GM21526 (cell line): ENCODE measurements at regions not wholly inside any gene's neighbourhood (a gene's known extent, or its start where the extent isn't known, plus 50 kb on each side); places are given as distances from the start of the nearest gene placed in this dataset.
"Not testable (repeated sequence)": the region's sequence is repeated elsewhere in the genome, so short reads cannot be mapped to it uniquely, and the experiment has no call there.

Experiments used
- ATAC-seq: cut with Tn5 transposase; IDR thresholded peaks from one replicate; pipeline ENCODE4 v1.9.1; 2021; ENCODE audit warnings: moderate library complexity; ENCODE audit not compliant: unreplicated experiment, low FRiP score

DNA sequence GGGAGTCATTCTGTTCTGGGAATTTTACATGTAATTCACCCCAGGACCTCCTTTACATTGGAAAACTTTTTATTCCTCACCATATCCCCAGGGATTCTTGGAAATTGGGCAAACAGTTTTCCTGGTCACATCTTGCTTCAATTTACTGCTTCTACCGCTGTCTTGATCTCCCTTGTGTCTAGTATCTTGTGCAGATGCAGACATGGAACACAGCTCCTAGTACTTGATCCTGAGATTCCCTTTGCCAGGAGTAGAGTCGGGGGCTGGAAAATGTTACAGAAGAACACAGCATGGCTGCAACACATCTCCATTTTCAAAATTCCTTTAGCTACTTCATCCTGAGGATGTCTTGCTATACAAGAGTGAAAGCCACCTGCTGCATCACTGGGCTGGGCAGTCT, 472.8 kb downstream of the PLCL1 start:
- no peak for ATAC-seq

DNA sequence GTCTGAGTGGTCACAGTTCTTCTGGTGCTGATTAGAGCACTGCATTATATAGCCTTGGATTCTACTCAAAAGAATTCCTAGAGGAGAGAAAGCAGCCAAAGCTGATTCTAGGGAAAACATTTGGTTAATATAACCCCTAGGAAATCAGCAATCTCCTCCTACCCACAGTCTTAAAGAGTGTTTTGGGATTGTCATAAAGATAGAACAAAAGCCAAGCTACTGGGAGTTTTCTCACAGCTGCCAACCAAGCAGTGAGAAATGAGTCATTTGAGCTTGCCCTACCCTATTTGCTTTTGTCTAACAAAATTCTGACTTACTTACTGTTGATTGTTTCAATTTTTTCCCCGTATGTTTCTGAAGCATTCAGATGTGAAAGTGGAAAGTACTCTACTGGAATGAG, 469.3 kb downstream of the PLCL1 start:
- ATAC-seq, result no peak

DNA sequence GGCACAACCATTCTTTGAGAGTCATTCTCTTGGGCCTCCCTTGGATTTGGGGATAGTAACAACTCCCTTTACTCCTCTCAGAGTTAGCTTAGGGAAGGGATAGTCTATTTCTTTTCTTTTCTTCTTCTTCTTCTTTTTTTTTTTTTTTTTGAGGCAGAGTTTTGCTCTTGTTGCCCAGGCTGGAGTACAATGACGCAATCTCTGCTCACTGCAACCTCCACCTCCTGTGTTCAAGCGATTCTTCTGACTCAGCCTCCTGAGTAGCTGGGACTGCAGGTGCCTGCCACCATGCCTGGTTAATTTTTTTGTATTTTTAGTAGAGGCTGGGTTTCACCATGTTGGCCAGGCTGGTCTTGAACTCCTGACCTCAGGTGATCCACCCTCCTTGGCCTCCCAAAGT, 465.8 kb downstream of the PLCL1 start:
- ATAC-seq, result not testable (repeated sequence)

- no peak for ATAC-seq
Measured at GRCh38 chr2:198268519-198268918, 464.1 kb downstream of the PLCL1 start.

- ATAC-seq, result no peak
Measured at GRCh38 chr2:198259496-198259895, 455.1 kb downstream of the PLCL1 start.

- ATAC-seq, result no peak
Measured at GRCh38 chr2:198254536-198255090, 450.2 kb downstream of the PLCL1 start.

DNA sequence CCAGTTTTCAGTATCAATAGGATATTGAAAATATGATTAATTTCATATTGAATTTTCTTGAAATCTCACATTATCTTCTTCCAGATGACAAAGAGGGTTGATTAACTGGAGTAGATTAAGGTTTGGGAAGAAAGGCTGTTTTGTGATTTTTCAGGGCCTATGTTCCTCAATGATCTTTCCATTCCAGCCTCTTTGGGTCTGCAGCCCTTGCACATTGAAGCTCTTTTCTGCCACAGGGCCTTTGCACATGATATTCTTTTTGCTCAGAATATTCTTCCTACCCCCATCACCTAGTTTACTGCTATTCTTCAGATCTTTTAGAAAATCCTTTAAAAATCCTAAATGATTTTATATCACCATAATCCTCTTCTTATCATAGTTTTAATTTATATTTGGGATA, 449.6 kb downstream of the PLCL1 start:
- no peak for ATAC-seq

GRCh38 chr2:198252472-198252871, 448.1 kb downstream of the PLCL1 start:
- ATAC-seq, result no peak

GRCh38 chr2:198242093-198242492, 437.7 kb downstream of the PLCL1 start:
- ATAC-seq, result no peak

GRCh38 chr2:198238429-198238828, 434.0 kb downstream of the PLCL1 start:
- ATAC-seq, result no peak

DNA sequence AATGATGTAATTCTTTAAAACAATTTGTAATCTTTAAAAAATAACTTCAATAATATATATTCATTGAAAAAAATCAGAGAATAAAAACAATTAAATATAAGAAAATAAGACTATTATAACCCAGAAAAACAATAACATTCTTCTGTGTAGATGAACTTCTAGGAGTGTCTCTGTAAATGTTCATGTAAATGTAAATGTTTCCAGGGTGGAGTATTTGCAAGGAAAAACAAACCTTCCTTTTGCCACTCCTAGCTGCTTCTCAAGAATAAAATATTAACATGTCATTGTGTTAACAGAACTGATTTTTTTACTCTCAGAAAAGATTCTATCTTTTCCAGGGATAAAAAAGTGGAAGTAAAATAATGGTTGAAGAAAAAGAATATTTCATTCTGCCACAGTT, 431.9 kb downstream of the PLCL1 start:
- ATAC-seq, result no peak

DNA sequence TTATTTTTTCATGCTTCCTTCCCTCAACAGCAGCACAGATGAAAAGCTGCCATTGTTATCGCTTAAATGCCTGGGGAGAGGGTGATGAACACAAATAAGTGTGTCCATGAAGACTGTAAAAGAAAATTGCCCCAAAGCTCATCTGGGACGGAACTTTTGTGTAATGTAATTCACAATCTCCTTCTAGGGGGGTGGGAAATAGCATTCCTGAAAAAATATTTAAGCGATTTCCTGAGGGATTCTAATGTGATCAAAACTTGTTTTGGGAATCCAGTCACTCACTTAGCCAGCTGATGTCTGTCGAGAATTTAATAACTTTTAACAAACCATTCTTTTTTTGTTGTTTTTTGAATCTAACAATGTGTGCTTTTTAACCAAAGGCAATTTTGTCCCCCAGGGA, 427.9 kb downstream of the PLCL1 start:
- ATAC-seq, result no peak

GRCh38 chr2:198231562-198231961, 427.2 kb downstream of the PLCL1 start:
- ATAC-seq, result no peak

DNA sequence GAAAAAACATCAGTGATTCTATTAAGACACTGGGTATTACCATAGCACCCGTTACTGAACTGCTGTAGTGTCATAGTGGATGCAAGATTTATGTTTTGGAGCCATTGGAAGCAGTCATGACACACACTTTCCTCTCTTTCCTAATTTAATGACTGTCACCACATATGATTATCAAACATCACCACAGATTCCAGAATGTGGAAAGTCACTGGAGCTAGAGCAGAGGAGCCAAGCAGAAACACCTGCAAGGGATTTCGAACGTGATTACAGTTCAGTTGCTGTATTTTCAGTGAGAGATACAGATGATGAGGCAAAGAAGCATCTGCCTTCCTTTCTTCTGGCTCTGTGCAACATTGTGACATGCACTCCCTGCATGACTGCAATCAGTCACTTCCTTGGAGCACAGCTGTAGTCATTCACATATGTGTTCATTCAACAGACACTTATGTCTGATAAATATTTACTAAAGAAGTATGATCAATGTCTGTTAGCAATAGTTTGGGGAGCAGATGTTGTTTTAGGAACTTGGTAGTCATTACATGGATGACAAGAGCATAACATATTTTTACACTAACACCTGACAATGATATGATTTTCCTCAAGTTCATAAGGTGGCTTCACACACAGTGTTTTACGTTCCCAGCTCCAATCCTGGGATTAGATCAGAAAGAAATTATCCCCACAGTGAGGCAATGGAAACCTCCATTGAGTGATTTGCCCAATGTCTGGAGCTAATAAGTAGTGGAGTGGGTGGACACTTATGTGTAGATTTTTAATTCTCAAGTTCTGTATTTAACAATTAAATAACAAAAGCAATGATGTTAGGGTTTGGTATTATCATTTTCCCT, 416.6 kb downstream of the PLCL1 start:
- no peak for ATAC-seq

GRCh38 chr2:198219292-198219691, 414.9 kb downstream of the PLCL1 start:
- ATAC-seq, result no peak

- no peak for ATAC-seq
Measured at GRCh38 chr2:198214114-198214596, 409.8 kb downstream of the PLCL1 start.

DNA sequence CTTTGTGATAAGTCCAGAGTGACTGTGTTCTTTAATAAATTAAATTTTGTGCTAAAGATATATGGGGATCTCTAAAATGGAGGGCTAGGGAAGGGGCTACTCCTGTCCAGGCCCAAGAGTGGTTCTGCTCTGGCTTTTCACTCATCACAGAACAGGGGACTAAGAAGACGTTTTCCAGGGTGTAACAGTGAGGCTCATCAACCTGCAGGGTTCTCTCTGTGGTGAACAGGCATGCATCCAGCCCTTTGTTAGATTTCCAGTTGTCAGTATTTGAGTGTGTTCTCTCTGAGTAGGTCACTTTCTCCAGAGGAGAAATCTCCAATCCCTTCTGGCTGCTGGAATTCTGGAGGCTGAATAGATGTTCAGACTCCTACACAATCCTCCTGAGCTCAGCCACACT, 408.9 kb downstream of the PLCL1 start:
- ATAC-seq, result no peak

- ATAC-seq, result no peak
Measured at GRCh38 chr2:198211706-198212105, 407.3 kb downstream of the PLCL1 start.

DNA sequence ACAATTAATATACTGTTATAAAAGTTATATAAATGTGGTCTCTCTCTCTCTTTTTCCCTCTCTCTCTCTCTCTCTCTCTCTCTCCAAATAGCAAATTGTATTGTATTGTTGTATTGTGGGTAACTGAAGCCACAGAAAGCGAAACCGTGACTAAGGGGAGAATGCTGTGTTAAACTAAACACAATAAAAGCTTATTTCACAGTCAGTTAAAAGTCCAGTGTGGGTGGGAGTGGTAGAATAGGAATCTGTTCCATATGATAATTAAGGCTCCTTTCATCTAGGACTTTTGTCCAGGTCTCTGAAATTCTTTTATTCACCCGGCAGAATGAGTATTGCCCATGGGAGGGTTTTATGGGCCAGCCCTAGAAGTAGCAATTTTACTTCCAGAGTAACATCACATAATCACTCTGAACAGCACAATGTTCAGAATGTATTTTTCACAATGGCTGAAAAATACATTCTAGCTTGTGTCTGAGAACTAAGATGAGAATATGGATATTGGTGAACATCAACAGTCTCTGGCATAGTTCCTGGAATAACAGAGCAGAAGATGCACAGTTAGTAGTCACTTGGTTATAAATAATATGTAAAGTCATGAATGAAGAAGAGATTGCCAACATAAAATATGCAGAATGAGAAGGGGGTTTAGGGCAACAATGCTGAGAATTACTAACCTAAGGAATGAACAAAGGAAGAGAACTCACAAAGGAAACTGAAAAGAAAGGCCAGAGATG, 399.1 kb downstream of the PLCL1 start:
- no peak for ATAC-seq
